TTC549 (cell line): ENCODE measurements at regions not wholly inside any gene's neighbourhood (a gene's known extent, or its start where the extent isn't known, plus 50 kb on each side); places are given as distances from the start of the nearest gene placed in this dataset.
A peak's percentile ranks its signal among the peaks of the same experiment; 100 is the strongest.

ENCODE experiments used
- FAIRE-seq: peaks from 2 replicates; lab custom pipeline; 2012; peaks lifted over from hg19 to GRCh38; lab: Jason Lieb, UNC

DNA sequence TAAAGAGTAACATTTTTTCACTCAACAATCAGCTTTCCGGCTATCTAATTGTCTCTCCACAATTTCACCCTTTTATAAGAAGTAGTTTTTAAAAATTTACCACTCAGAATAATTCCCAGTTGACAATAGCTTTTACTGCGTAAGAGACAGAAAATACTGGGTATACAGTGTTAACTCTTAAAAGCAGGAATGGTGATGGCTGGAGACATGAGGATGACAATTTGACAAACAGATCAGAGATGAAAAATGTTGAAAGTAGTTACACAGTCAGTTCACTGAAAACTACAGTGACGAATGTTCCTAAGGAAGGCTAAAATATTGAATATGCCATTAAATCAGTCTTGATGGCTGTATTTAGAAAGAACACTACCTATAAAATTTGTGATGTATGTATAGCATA lies 1146.8 kb upstream of the B3GALT2 start:
- FAIRE-seq, result no peak

DNA sequence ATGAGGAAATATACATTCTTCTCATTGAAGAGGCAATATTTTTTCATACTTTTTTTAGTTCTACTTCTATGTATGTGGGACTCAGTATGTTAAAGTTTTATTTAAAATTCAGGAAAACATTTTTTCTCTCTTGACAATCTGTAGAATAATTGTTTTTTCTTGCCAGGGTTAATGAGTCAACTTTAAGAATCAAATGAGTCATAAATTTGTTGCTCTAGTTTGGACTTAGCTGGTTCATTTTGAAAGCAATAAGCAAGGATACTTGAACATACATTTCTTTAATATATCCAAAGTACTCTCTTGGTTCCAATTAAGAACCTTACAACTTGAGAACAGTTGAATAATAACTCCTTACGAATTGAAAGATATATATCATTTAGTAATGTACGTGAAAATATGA lies 1145.3 kb upstream of the B3GALT2 start:
- peak; percentile 71 for FAIRE-seq

DNA sequence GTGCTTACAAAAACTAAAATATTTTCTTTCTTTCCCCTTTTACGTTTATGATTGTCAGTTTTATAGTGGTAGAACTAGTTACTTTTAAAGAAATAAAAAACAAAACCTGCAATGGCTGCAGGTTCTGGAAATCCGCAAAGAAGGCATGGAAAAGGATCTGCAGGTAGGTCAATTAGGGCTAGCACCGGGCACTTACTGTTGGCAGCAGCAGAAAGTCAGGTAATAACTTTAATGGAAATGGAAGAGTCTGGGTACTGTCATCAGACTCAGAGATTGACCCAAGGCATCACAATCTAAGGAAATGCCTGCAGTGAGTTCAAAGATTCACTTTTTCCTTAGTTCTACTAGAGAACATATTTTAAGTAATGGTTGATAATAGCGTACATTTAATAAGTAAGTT lies 1136.3 kb upstream of the B3GALT2 start:
- no peak for FAIRE-seq

DNA sequence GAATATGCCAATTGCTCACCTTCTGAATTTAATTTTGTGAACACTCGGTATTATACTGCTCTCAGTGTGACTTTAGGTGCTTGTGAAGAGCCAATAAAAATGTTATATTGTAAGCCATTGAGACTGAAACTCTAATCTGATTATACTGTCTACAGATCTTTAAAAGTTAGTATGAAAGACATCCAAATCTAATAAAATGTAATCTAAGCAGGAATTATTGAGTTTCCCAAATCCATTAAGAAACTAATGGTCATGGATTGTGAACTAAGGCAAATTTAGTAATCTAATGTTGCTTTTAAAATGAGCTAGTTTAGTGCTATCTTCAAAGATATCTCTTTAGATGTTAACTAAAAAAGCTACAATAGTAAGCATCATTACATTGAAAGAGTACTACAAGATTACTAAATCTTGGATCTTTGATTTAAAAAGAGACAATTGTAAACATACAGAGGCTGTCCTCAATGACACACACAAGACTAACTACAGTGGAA lies 1132.4 kb upstream of the B3GALT2 start:
- FAIRE-seq, result peak; percentile 13

DNA sequence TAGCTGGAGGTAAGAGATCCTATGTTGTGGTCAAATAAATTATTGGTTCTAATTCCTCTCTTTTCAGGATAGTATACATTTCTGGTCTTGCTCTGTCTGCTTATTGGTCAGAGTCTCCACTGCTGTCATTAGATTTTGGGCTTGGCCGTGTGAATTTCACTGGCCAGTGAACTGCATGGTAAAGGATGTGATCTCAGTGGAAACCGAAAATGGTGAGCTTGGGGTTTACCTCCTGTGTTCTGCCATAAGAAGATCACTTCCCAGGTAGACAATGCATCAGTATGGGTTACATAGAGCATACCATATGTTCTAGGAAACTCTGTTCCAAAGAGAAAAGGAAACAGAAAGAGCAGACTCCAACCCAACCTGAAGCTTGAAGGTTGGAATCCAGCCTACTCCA lies 1123.3 kb upstream of the B3GALT2 start:
- no peak for FAIRE-seq

DNA sequence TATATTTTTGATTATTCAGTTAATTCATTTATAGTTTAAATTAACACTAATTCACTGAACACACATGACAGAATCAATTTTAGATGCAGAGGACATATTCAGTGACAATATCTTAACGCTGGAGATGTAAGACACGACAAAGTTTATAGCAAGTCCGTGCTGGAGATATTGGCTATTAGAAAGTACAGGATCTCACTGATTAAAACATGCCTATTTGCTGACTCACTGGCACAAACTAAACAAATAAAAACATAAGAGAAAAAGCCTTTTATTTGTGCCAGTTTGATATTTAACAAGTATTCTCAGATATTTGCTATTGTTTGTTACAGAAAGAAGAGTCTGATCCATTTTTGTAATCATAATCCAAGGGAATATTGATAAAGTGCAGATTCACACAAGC lies 1122.9 kb upstream of the B3GALT2 start:
- FAIRE-seq, result no peak

DNA sequence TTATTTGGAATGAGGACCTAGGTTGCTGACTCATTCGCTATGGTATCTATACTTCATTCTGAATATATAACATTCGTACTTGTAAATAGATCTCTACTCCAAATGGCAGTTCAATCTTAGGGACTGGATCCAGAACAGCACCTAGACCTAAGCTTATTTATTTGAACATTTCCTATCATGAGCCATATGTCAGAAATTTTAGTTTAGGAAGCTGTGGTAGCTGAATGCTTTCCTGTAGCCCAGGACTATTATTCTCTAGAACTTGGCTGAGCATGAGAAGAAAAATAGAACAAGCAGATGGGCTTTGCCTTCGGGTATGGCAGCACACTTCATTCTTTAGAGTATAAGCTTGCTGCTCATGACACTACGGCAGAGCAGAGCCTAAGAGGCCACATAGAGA lies 1114.4 kb upstream of the B3GALT2 start:
- no peak for FAIRE-seq

DNA sequence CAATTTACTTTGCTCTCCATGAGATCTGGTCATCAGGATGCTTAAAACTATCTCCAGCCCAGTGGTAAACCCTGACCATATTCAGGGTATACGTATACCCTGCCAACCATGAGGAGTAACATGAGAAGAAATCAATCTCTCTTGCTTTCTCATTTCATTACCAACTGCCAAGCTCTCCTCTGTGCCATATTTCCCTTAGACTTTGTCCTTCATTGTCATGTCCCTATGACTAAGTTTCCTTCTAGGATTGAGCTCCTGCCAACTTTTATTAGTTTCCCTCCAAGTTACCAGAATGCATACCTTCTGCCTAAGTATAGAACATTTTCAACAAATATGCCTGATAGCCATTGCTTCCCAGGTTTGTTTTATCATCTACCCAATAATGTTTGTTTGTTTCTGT lies 1113.9 kb upstream of the B3GALT2 start:
- FAIRE-seq, result no peak

DNA sequence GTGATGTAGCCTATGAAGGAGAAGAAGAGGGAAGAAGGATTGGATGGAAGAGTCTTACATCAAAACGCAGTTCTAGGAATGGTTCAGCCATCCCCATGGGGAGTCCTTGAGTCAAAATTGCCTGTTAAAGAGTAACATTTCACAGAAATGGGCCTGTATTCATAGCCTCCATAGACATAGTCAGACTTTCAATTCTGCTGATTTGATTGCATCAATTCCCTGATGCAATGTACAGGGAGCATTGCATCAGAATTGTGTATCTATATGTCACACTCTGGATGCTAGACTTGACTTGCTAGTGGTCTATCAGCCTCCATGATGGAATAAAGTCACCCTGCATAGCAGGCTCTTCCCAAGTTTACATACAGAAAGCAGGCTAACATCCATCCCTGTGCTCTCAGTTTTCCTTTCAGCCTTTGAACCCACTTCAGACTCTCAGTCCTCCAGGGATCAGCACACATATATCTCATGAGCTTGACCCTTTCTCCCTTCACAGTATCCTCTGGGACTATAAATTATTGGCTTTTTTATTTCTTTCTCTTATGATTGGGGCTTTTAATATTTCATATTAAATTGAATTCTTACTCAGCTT lies 1111.7 kb upstream of the B3GALT2 start:
- FAIRE-seq, result no peak

DNA sequence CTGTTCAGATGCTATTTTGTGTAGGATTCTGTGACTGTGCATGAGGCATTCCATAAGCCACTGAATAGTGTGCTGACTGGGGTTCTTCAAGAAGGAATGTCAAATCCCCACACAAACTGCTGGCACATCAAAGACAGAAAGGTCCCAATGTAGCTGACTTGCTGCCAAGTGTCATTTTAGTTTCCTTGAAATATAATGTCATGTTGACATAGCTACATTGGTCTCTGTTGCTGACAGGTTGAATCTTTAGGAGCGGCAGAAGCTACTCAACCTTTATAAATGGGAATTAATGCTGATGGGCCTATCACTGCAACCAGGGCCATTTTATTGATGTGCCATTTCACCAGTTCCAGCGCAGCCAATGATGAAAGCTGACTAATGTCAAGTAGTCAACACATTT lies 1110.7 kb upstream of the B3GALT2 start:
- FAIRE-seq, result no peak

DNA sequence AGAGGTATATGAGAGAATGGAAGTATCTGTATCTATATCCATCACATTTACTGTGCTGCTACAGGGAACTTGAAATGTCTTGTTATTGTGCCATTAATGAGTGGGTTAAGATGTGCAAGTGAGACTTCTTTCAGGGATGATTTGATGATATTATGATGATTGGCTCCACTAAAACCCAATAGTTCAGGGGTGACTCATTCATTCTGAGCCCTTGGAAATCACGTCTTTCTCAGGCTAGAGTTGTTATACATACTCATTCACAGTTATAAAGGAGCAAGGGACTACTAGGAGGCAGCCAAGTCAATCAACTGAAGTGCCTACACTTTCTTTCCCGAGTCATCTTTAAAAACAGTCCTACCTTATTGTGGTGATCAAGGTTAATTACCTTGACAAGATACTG lies 1109.8 kb upstream of the B3GALT2 start:
- no peak for FAIRE-seq

DNA sequence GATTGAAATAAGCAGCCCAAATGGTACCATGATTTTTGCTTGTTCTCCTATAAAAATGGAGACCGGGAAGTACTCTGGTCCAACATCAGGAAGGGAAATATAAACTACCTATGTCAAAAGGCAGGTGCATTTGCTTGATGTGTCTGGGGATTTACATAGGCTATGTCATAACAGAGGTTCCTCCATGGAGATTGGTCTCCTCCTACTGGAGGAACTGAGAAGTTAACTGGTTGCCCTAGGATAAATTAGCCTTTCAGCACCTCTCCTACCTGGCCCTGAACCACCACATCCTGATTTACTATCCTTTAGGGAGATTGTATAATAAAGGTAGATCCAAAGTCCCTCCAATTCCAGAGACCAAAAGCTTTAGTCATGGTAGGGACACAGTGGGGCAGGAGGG lies 1109.3 kb upstream of the B3GALT2 start:
- no peak for FAIRE-seq

DNA sequence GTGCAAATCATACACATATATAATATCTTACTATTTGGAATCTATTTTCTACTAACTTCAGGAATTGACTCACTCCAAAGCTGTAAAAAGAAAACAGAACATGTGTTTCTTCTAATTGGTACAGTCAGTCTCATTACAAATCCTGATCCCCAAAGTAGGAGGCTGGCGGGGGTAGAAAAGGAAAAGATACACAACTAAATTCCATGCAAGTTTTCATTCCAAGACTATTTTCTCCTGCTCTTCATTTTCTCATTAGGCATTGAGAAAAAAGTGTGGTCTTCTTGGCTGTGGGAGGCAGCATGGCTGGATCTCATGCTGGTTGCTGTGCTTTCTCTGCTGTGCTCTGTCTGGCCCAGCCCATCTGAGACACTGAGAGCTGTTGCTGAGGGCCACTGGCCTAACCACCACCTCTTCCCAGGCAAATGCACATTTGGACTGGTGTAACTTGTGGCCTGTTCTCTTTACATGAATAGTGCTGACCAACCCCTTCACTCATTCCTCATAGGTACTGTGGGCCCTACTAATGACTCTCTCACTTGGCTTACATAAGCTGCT lies 1107.5 kb upstream of the B3GALT2 start:
- FAIRE-seq, result no peak

DNA sequence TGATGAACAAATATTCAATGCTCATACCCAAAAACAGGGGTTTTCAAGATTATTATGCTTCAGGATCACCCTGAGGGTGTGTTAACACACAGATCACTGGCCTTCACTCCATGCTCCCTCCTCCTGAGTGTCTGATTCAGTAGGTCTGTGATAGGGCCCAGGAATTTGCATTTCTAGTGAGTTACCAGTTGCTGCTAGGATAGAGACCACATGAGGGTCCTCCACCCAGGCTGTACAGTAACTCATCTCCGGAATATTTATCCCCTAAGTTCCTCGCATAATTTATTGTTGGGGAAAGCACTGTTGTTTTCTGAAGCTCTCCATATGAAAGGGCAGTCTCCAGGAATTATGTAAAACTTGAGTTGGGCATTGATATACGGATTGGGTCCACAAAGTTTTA lies 1106.6 kb upstream of the B3GALT2 start:
- FAIRE-seq, result no peak

DNA sequence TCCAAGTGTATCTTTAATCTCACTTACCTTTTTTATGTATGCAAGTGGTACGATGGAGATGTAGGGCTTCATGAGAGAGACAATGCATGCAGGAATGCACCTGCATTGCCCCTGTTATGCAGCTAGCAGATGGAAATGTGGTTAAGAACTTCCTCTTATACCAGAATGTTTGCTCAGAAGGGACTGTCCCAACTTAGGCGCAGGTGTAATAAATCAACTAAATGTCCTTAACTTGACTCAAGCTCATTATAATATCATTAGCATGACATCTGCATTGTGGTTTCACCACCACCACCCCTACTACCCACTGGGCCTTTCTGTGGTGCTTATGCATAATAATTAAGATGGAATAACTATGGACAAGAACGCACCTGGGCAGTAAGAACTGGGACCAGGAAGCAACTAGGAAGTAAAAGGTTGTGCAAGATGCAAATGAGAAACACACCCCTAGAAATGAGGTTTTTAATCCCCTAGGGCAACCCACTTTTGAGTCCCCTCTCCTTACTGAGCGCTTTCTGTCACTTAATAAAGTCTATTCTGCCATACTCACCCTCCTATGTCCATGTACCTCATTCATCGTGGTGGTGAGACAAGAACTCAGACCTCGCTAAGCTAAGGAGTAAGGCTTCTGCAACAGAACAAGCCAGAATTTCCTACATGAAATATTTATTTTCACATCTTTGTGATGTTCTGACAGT lies 1103.3 kb upstream of the B3GALT2 start:
- no peak for FAIRE-seq

DNA sequence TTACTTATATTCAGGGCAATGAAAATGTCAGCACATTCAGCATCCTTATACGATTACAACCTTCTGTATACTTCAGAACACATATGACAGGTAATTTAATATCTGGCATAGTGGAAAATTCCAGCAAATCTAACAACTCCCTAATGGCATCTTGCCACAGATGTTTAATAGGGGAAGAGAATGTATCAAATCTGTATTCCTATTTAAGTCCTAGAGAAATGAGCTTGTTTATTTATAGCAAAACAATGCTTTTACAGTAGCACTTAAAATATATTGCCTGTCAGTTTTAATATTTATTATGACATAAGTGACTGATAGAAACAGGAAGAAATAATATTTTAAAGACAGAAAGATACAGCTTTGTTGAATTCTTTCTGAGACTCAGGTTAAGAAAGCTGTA lies 1101.8 kb upstream of the B3GALT2 start:
- peak; percentile 51 for FAIRE-seq

DNA sequence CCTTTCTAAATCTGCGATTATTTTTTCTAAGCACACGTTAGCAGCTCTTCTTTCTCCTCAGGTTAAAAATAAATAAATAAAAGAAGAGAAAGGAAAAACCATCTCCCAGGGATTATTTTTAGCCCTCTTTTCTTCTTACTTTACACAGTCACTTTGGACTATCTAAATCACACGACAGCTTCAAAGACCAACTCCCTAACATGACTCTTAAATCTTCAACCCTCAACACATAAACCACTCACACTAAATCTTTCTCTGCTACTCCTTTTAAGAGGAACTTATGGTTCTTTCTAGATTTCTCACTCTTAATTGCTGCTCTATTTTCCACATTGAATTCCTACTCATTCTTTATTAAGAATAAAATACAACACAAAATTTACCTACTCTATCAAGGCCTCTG lies 1095.0 kb upstream of the B3GALT2 start:
- no peak for FAIRE-seq

DNA sequence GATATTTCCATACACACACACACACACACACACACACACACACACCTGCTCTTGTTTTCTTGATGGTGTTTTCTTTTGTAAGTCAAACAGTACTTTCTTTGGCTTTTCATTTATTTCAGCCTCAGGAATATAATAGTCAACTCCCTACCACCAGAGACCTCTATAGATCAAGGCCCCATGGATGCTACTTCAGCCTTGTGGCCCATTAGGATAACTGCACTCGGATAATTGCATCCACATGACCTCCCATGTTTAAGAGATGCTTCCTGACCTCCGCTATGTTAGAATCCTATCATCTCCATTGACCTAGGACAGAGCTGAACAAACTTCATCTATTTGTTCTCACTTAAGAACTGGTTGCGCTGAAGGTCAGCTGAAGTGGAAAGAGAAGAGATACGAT lies 1094.0 kb upstream of the B3GALT2 start:
- FAIRE-seq, result no peak

DNA sequence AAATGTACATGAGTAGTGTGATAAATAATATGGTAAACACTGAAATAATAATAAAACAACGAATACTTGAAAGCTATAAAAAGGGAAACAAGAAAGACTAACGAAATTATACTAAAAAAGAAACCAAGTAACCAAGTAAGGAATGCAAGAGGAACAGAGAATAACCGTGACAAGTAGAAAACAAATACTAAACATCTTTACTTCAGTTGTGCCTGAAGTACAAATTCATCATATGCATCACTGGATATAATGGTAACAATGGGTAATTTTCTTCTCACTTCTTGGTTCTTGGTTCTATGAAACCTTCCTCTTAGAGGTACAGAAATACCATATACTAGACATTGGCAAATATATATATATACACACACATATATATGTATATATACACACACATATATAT lies 1093.6 kb upstream of the B3GALT2 start:
- FAIRE-seq, result no peak

DNA sequence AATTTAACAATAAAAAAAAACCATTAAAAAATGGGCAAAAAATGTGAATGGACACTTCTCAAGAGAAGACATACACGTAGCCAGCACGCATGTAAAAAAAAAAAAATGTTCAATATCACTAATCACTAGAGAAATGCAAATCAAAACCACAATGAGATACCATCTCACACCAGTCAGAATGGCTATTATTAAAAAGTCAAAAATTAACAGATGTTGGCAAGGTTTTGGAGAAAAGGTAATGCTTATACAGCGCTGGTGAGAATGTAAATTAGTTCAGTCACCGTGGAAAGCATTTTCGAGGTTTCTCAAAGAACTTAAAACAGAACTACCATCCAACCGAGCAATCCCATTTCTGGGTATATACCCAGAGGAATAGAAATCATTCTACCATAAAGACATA lies 1091.5 kb upstream of the B3GALT2 start:
- no peak for FAIRE-seq

DNA sequence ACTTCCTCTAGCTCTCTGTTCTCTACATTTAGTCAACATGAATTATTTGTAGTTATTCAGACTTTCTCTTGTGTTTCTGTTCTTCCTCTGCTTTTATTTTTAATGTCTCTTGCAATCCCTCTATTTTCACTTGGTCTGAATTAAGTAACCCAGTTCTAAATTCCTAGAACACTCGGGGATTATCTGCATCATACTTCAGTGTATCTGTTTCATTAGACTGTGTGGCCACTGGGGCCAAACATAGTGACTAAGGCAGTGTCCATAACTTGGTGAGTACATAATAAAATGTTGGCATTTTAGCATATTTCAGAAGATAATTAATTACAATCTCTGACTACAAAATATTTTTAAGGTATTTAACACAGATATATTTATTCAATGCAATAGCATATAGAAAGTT lies 1087.2 kb upstream of the B3GALT2 start:
- no peak for FAIRE-seq

DNA sequence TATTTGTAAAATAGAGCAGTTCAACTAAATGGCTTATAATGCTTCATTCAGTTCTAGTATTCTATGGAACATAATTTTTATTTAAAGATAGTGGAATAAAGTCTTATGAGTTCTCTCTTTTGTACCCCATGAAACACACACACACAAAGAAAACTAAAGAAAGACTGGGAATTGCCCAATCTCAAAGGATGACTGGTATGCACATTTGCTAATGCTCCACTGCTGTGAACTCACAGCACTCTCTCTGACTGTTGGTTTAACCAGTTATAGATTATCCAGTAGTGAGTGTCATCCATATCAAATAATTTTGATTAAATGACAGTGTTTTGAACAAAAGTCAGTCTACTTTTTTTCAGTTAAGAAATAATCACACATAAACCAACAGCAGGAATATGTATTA lies 1082.4 kb upstream of the B3GALT2 start:
- no peak for FAIRE-seq

DNA sequence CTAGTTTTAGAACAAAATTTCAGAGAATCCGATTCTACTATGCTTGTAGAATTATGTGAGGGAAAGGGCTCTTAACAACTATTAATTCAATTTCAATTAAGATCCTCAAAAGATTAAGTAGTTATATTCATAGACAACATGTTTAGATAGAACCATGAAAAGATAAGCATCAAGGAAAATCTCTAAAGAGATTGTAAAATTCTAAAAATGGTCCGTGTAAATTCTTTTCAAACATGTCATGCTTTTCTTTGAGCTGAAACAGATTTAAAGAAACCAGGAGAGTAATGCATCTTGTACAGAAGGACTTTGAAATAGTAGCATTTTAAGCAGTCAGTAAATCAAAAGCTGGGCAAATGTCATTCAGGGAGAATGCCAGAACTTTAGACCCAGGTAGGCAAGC lies 1080.6 kb upstream of the B3GALT2 start:
- no peak for FAIRE-seq

DNA sequence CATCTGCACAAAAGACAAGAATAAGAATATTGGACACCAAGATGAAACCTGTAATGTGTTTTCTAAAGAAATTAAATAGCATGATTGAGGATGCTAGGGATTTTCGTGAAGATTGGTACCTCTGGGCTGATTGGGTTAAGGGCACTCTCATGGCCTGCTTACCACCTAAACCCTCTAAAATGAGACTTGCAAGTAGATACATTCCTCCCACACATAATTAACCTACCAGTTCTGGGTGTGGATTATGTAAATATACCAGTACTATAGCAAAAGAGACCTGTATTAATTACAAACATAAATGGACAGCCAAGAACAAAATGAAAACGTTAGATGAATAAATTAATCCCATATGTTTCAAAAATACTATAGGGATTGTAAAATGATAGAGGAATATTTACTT lies 1069.6 kb upstream of the B3GALT2 start:
- FAIRE-seq, result no peak
